CD4-positive, alpha-beta T cell treated with Interleukin-21 for 1 hour (primary cell): ENCODE measurements at regions not wholly inside any gene's neighbourhood (a gene's known extent, or its start where the extent isn't known, plus 50 kb on each side); places are given as distances from the start of the nearest gene placed in this dataset.
"Not testable (repeated sequence)": the region's sequence is repeated elsewhere in the genome, so short reads cannot be mapped to it uniquely, and the experiment has no call there.

Experiments
- DNase-seq: peaks from one replicate; pipeline ENCODE4 v3.0.0-alpha.2; 2020

DNA sequence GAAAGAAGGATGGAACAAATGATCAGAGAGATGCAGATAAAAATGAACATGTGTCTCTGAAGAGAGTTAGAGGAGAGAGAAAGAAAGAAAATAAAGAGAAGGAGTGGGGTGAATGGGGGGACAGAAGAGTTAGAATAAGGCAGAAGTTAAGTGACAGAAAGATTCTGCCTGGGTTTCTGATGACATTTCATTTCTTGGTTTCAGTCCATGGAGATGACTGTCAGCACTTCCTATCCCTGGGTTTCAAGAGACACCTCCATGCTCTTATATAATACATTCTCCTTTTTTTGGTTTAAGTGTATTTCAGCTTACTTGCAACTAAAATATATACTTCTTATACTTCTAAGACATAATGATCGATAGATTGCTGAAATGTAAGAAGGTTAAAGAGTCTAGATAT, 213.0 kb upstream of the IL12B start:
- no peak for DNase-seq

- no peak for DNase-seq
Measured at GRCh38 chr5:159545156-159545555, 214.9 kb upstream of the IL12B start.

DNA sequence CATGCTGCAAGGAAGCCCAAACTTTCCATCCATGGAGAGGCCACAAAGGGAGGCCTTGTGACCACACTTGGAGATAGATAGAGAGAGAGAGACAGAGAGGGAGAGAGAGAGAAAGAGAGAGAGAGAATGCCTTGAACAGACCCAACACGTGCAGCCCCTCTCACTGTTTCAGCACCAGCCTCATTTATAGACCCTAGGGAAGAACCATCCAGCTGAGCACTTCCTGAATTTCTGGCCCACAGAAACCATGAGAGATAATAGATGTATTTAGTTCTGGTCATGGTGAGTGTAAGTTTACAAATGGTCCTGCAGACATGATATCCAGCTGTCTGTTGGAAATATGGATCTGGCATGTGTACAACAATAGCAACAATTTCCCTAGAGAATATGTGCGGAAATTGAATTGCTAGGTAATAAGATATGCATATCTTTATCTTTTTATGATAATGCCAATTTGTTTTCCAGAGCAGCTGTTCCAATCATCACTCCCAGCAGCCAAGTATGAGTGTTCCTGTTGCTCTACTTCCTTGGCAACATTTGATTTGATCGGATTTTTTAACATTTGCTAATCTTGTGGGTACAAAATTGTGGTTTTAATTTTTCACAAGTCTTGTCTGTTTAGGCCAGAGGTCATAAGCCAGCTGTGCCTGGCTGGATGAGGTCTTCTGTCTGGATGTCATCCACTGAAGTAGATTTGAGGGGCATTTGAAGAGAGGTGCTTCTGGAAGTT, 217.3 kb upstream of the IL12B start:
- DNase-seq, result no peak

DNA sequence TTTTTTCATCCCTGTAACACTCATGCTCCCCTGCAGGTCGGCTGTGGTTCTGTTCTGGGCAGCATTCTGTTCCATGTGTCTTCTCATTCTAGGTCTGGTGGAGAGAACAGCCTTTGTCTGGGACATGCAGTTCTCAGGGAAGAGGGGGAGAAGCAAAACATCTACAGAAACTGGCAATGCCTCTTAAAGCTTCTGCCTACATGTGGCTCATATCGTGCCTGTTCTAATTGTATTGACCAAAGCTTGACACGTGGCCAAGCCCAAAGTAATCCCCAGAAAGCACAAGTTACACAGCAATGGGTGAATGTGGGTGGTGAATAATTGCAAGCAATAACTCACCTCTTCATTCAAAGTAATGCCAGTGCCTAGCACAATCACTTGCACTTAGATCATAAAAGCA, 218.2 kb upstream of the IL12B start:
- no peak for DNase-seq

- no peak for DNase-seq
Measured at GRCh38 chr5:159549046-159549445, 218.8 kb upstream of the IL12B start.

DNA sequence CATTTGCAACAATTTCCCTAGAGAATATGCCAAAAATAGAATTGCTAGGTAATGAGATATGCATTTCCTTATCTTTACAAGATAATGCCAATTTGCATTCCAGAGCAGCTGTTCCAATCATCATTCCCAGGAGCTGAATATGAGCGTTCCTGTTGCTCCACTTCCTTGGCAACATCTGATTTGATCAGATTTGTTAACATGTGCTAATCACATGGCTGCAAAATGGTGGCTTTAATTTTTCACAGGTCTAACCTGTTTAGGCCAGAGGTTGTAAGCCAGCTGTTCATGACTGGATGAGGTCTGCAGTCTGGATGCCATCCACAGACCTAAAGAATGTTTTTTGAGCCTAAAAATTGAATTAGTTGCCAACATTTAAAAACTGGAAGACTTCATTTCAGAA, 220.7 kb upstream of the IL12B start:
- DNase-seq, result no peak

DNA sequence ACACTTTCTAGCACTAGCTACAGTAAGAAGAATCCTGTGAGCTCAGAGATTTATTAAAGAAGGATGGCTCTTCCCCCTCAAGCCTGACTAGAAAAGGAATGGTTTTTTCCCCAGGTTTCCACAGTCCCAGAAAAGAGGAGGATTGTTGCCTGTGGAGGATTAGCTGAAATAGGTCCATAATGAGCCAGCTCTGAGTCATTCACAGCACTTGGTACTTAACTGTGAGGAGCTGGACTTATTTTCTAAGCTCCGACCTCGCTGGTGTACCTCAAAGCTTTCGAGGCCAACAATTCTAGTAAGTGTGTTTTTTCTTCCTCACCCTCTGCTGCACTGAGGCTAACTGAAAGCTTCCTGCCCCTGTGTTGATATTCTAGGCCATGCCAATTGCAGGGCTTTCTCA, 222.5 kb upstream of the IL12B start:
- no peak for DNase-seq

- no peak for DNase-seq
Measured at GRCh38 chr5:159553792-159554191, 223.5 kb upstream of the IL12B start.

DNA sequence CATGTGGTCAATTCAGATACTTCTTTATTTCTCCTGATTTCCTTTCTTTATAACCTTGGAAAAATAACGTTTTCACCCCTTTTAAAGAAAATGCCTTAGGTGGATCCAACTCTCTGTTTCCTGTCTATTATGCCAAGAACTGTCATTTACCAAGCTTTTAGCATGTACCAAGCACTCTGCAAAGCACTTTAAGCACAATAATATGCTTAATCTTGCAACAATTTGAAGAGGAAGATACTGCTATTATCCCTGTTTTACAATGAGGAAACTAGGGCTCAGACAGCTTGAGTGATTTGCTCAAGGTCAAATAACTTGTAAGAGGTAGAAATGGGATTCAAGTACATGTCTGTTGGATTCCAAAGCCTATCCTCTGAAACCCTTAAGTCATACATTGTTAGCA, 224.8 kb upstream of the IL12B start:
- no peak for DNase-seq

DNA sequence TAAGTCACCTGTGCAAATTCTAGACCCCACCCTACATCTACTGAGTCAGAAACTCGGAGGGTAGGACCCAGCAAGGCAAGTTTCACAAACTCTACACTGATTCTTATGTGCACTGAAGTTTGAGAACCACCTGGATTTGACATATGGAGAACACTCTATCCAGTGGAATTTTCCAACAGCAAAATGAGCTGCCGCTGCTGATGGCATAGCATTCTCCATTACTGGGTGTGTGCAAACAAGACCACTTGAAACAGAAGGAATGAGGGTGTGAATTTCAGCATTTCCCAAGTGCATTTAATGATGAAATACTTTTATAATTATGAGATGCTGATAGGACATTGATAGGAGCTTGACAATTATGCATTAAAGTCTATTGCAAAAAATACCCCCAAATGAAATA, 229.1 kb upstream of the IL12B start:
- no peak for DNase-seq

DNA sequence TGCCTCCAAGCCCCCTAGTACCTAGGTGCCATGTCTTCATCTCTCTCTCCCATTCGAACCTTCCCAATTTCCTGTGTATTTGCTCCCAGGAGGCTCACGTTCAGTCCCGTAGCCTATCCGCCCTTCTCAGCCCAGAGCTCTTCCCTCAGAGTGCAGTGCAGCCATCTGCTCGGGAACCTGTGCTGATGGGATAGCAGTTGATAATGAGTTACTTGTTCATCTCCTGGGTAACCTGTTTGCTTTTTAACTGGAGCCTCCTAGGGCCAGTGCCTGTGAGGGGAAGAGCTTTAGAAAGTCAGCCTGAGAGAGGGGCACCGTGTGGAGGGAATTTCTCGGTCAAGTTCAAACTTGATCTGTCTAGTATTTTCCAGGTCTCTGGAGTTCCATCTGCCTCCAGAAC, 229.8 kb upstream of the IL12B start:
- no peak for DNase-seq

GRCh38 chr5:159564031-159564430, 233.7 kb upstream of the IL12B start:
- no peak for DNase-seq

DNA sequence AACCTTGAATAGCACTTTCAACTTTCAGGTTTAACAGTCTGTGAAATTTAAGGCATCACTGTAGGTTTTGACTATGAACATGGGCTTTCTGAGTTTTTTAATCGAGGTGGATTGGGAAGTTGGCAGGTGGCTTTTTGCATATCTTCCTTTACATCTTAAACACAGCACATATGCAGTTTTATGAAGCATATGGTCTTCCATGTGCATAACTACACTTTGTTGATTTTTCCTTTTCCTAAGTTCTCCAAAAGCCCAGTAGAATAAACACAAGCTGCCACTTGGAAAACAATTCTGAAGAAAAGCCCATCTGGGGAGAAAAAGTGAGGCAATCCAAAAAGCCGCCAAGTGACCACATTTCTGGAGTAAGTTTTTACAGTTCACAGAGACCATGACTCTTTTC, 236.5 kb upstream of the IL12B start:
- DNase-seq, result no peak

DNA sequence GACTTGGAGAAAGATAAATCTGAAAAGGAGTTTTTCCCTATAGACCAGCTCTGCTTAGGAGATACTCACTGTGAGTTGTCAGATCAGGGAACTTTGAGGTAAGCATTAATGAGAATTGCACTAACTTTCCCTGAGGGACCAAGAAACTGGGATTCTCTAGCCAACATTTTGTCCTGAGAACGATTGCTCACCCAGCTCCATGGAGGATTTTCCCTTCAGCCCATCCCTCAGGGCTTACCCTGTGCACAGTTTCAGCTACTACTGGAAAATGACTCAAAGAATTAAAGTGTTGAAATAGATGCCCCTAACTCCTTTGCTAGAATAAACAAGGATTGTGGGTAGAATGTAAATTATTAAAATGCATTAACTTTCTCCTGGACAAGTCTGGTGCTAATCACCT, 237.2 kb upstream of the IL12B start:
- DNase-seq, result no peak

DNA sequence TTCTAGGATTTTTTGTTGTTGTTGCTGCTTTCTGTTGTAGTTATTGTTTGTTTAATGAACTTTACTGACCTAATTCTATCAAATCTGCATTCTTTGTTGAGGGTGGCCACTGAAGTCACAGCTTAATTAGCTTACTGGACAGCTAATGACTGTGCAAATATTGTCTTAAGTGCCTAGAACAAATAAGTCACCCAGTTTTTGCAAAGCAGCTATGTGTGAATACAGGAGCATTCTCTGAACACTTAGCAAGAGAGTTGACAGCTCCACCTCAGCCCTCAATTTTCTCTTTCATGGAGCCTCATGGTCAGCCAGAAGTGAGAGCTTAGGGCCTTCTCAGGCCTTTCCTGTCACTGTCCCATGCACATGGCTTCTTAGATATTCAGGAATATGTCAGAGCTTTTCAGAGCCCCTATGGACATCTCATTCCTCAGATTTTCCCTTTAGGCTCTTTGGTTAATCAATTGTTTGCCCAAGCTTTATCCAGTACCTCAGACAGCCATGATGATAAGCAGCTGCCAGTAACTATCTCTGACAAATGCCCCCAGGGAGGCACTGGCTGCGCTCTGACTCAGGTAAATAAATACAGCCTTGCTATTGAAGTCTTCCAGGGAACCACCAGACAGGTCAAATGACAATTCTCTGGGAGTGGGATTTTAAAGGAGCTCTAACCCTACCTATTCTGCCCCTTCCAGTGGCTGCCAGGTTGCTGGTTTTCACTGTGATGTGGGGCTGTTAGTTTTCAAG, 241.4 kb upstream of the IL12B start:
- DNase-seq, result no peak

DNA sequence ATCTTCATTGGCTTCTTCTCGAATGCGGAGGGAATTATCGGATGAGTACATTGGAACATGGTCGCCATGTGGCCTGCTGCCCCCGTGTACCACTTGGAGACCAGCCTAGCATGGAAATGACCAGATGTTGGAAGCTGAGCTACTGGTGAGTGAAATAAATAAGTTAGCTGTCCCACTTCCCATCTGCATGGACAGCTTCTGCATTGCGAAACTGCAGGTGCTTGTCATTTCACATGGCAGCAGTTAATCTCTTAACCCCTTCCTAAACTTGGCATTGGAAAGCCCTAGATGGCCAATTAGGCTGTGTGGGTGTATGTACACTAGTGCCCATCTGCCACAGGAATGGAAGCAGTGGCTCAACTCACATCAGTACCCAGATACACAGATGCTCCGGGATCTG, 246.6 kb upstream of the IL12B start:
- no peak for DNase-seq

- DNase-seq, result no peak
Measured at GRCh38 chr5:159581502-159582249, 251.4 kb upstream of the IL12B start.

GRCh38 chr5:159582756-159583541, 252.7 kb upstream of the IL12B start:
- no peak for DNase-seq

DNA sequence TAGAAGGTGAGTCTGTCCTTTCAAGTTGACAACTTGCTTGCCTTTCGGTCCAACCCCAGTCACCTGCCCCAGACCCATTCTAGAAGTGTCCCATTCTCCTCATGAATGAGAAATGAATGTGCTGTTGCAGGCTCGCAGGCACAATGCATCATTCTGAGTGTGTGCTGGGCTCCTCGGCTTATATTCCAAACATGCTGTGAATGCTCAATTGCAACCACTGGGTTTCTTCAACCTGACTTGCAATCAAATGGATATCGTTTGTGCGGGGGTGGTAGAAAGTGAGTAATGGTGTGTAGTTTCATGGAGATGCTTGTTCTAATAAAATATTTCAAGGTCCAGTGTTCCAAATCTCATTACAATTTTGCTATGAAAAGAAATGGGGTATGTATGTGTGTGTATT, 256.6 kb upstream of the IL12B start:
- DNase-seq, result no peak

- DNase-seq, result no peak
Measured at GRCh38 chr5:159588941-159589340, 258.7 kb upstream of the IL12B start.

DNA sequence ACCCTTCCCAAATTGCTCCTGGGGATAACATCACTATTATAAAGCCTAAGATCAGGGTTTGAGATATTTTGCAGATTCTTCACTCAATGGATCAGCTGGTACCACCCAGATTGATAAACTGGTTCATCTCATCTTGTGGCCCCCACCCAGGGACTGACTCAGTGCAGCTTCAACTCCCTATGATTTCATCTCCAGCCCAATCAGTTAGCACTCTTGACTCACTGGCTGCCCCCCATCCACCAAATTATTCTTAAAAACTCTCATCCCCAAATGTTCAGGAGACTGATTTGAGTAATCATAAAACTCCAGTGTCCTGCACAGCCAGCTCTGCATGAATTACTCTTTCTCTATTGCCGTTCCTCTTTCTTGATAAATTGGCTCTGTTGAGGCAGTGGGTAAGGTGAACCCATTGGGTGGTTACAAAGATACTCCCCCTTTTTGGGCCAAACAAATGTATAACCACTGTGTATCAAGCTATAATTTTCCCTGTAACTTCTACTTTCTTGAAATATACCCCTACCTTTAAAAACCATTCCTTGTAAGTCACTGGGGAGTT, 263.3 kb upstream of the IL12B start:
- no peak for DNase-seq

DNA sequence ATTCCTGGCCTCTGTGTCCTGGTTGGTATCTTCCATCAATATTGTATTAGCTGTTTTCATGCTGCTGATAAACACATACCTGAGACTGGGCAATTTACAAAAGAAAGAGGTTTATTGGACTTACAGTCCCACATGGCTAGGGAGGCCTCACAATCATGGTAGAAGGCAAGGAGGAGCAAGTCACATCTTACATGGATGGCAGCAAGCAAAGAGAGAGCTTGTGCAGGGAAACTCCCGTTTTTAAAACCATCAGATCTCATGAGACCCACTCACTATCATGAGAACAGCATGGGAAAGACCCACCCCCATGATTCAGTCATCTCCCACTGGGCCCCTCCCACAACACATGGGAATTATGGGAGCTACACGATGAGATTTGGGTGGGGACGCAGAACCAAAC, 265.3 kb upstream of the IL12B start:
- DNase-seq, result not testable (repeated sequence)

GRCh38 chr5:159601216-159601615, 270.9 kb upstream of the IL12B start:
- no peak for DNase-seq
